MCF 10A (cell line): ENCODE measurements at regions not wholly inside any gene's neighbourhood (a gene's known extent, or its start where the extent isn't known, plus 50 kb on each side); places are given as distances from the start of the nearest gene placed in this dataset.

Source experiments
- BruUV-seq: library from RNA; stranded (reverse); fragments of 400-500 nt; replicated peaks from 2 replicates; lab custom pipeline; 2021; lab: Mats Ljungman, UMichigan
- CTCF ChIA-PET: fragments of 300-600 bp; sonication (Branson Sonifier 250); formaldehyde crosslinking; extraction: SDS; loops from one replicate; lab custom pipeline; 2021; ENCODE audit warnings: antibody characterized with exemption, inconsistent platforms; lab: Yijun Ruan, JAX
- POLR2A ChIA-PET: fragments of 300-600, 350-650 bp; sonication (Branson Sonifier 250); formaldehyde crosslinking; extraction: SDS; loops from one replicate; lab custom pipeline; 2020; ENCODE audit warnings: antibody characterized with exemption, inconsistent platforms; lab: Yijun Ruan, JAX
- DNase-seq: peaks from one replicate; pipeline ENCODE4 v3.0.0-alpha.2; 2018; ENCODE audit not compliant: unreplicated experiment
- H3K27ac Mint-ChIP-seq: one replicate; pipeline ENCODE4 v1.8.0; 2022; ENCODE audit warnings: mild to moderate bottlenecking, low read depth, mixed read lengths; ENCODE audit not compliant: unreplicated experiment
- H3K27me3 Mint-ChIP-seq: one replicate; pipeline ENCODE4 v1.8.0; 2022; ENCODE audit warnings: mixed read lengths; ENCODE audit not compliant: insufficient read depth, unreplicated experiment
- H3K36me3 Mint-ChIP-seq: one replicate; pipeline ENCODE4 v1.8.0; 2022; ENCODE audit warnings: mild to moderate bottlenecking, moderate library complexity, mixed read lengths; ENCODE audit not compliant: insufficient read depth, unreplicated experiment
- H3K4me1 Mint-ChIP-seq: one replicate; pipeline ENCODE4 v1.8.0; 2022; ENCODE audit warnings: mixed read lengths; ENCODE audit not compliant: insufficient read depth, unreplicated experiment
- H3K4me3 Mint-ChIP-seq: one replicate; pipeline ENCODE4 v1.8.0; 2022; ENCODE audit warnings: mild to moderate bottlenecking, moderate library complexity, mixed read lengths; ENCODE audit not compliant: unreplicated experiment
- H3K9me3 Mint-ChIP-seq: one replicate; pipeline ENCODE4 v1.8.0; 2022; ENCODE audit warnings: mixed read lengths; ENCODE audit not compliant: unreplicated experiment
- intact Hi-C: fragments of 100-400 bp; cut with micrococcal nuclease; formaldehyde crosslinking; loops from 2 replicates; pipeline ENCODE4 v1.14.1; 2022
- TF ChIP-seq, protein P1 (sequence below): fragments of 200-600 bp; IDR thresholded peaks from one replicate; pipeline ENCODE4 v1.8.0; 2022; ENCODE audit warnings: antibody characterized with exemption, mild to moderate bottlenecking; ENCODE audit not compliant: unreplicated experiment

DNA sequence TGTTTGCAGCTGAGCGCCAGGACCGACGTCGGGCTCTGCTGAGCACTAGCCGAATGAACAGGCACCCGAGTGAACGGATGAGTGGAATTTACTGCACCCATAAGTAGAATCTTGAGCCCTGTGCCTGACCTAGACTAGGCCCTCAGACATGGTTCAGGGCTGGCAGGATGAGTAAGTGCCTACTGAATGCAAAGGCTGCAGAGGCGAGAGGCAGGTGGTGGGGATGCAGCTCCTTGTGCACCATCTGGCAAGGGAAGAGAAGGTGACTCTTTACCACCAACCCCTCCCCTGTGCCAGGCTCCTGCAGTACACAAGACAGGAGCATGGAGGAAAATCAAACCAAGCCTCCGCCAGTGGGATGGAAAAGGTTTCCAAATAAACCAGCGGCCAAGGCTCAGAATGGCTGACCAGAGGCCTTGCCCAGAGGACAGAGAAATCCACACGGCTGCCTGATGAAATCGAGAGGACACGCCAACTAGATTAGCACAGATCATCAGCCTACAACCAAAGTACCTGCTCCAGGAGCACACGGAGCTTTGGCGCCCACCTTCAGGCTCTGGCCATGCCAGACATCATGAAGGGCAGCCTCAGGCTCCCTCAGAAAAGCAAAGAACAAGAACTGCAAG lies 141.7 kb upstream of the IQSEC1 start:
- Mint-ChIP-seq H3K4me1 (peaks cover 12% of the 10 kb centered on the region), H3K27me3 (peaks cover 1% of the 10 kb centered on the region), H3K9me3 (no peaks in the 10 kb centered on the region), H3K27ac (no peak overlapping the region), H3K4me3 (no peak overlapping the region), H3K36me3 (no peaks in the 10 kb centered on the region)
- intact Hi-C loops, result loop anchor here (5.0 to 10.0 kb wide), 3 partner anchors 123 to 430 kb away; no protein-coding TSS in a partner anchor
- ChIA-PET CTCF (interaction anchor here (0.8 kb wide), 1 partner anchor 40 kb away, joined by 3 read pairs; no protein-coding TSS in a partner anchor), POLR2A (interaction anchor here (0.7 kb wide), 1 partner anchor 17 kb away, joined by 3 read pairs; no protein-coding TSS in a partner anchor)
- DNase-seq, result no peak
- TF ChIP-seq, protein P1, sequence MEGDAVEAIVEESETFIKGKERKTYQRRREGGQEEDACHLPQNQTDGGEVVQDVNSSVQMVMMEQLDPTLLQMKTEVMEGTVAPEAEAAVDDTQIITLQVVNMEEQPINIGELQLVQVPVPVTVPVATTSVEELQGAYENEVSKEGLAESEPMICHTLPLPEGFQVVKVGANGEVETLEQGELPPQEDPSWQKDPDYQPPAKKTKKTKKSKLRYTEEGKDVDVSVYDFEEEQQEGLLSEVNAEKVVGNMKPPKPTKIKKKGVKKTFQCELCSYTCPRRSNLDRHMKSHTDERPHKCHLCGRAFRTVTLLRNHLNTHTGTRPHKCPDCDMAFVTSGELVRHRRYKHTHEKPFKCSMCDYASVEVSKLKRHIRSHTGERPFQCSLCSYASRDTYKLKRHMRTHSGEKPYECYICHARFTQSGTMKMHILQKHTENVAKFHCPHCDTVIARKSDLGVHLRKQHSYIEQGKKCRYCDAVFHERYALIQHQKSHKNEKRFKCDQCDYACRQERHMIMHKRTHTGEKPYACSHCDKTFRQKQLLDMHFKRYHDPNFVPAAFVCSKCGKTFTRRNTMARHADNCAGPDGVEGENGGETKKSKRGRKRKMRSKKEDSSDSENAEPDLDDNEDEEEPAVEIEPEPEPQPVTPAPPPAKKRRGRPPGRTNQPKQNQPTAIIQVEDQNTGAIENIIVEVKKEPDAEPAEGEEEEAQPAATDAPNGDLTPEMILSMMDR, result no peak
- BruUV-seq, result no TSS peak

DNA sequence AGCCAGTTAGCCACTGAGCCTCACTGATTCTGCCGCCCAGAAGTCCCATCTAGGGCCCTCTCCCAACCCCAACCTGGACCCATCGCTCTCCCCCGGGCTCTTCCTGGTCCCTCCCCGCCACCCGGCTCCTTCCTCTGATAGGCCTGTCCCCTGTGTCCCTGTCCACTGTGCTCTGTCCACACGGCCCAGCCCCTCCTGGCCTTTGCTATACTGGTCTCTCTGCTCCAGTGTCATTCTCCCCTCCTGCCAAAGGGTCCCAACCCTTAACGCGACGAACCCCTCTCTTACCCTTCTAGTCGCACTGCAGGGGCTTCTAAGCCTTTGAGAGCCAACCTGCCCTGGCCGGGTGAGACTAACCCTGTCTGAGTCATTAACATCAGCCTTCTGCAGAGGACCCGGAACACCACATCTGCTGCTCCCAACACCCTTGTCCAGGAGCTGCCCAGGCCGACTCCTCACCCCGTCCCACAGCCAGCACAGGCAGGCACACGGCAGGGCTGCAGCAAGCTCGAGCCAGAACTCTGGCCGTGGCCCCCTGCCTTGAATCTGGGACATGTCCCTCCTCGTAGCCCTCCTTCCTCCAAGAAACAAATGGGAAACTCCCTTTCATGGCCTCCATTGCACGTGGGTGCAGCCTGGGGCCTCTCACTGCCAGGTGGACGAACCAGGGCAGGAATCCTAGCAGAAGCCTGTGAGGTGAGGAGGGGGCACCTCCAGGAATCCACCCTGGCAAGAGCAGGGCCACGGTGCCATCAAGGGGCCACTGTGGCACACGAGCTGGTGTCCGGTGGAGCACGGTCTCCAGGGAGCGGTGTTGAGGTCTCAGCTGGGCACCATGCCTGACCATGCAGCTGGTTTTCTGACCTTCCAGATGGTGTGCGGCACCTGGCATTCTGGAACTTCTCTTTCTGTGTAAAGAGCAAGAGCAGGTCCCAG lies 140.9 kb upstream of the IQSEC1 start:
- Mint-ChIP-seq H3K4me3 (no peak overlapping the region), H3K36me3 (no peaks in the 10 kb centered on the region), H3K27ac (no peak overlapping the region), H3K4me1 (peaks cover 12% of the 10 kb centered on the region), H3K27me3 (peaks cover 9% of the 10 kb centered on the region), H3K9me3 (no peaks in the 10 kb centered on the region)
- no TSS peak for BruUV-seq
- CTCF ChIA-PET, result interaction anchor here (0.8 kb wide), 1 partner anchor 39 kb away, joined by 3 read pairs; no protein-coding TSS in a partner anchor
- no peak for DNase-seq
- POLR2A ChIA-PET, result interaction anchor here (0.7 kb wide), 1 partner anchor 16 kb away, joined by 3 read pairs; no protein-coding TSS in a partner anchor
- intact Hi-C loops, result loop anchor here (10.0 kb wide), 1 partner anchor 431 kb away; no protein-coding TSS in a partner anchor
- TF ChIP-seq, protein P1, result no peak

DNA sequence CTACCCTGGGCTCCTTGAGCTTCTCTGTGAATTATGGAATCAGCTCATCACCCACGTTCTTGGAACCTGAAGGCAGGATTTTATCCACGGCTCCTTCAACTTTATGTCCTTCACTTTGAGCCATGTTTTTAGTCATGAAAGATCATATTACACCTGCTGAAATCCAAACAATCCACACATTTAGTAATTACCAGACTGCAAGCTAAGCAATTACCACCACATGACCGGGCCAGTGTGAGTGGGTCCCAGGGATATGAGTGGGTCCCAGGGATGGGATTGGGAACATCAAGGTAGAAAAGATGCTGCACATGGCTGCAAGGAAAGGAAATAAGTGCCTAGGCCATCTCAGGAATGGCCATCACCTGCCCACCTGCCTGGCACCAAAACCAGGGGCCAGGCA lies 140.3 kb upstream of the IQSEC1 start:
- intact Hi-C loops, result loop anchor here (10.0 kb wide), 1 partner anchor 431 kb away; no protein-coding TSS in a partner anchor
- no peak overlapping the region for H3K27ac Mint-ChIP-seq
- H3K36me3 Mint-ChIP-seq, result no peaks in the 10 kb centered on the region
- peaks cover 12% of the 10 kb centered on the region for H3K4me1 Mint-ChIP-seq
- TF ChIP-seq, protein P1, result no peak
- POLR2A ChIA-PET, result no interaction called here
- no peak overlapping the region for H3K4me3 Mint-ChIP-seq
- no TSS peak for BruUV-seq
- CTCF ChIA-PET, result no interaction called here
- no peak for DNase-seq
- no peaks in the 10 kb centered on the region for H3K9me3 Mint-ChIP-seq
- H3K27me3 Mint-ChIP-seq, result peaks cover 16% of the 10 kb centered on the region
